AG08395 (cell line): ENCODE measurements at regions not wholly inside any gene's neighbourhood (a gene's known extent, or its start where the extent isn't known, plus 50 kb on each side); places are given as distances from the start of the nearest gene placed in this dataset.

Experiments
- DNase-seq: peaks from one replicate; pipeline ENCODE4 v3.0.0; 2012; ENCODE audit warnings: mixed read lengths, low spot score

GRCh38 chr4:14883166-14883565 is 119.1 kb upstream of the CPEB2 start:
- no peak for DNase-seq

- DNase-seq: no peak
These were observed 118.6 kb upstream of the CPEB2 start for GRCh38 chr4:14883661-14884060.

GRCh38 chr4:14887842-14888433 is 114.3 kb upstream of the CPEB2 start:
- DNase-seq: no peak

- no peak for DNase-seq
These were observed 113.3 kb upstream of the CPEB2 start for GRCh38 chr4:14888790-14889572.

GRCh38 chr4:14892563-14892962 is 109.7 kb upstream of the CPEB2 start:
- no peak for DNase-seq

GRCh38 chr4:14893713-14894112 is 108.6 kb upstream of the CPEB2 start:
- DNase-seq: no peak

GRCh38 chr4:14894392-14895292 is 107.6 kb upstream of the CPEB2 start:
- DNase-seq: no peak

- no peak for DNase-seq
These were observed 105.6 kb upstream of the CPEB2 start for GRCh38 chr4:14896656-14897175.

GRCh38 chr4:14897217-14897616 is 105.1 kb upstream of the CPEB2 start:
- DNase-seq: no peak

- no peak for DNase-seq
These were observed 103.3 kb upstream of the CPEB2 start for GRCh38 chr4:14898989-14899388.

GRCh38 chr4:14902342-14902741 is 99.9 kb upstream of the CPEB2 start:
- DNase-seq: no peak

GRCh38 chr4:14903321-14903720 is 99.0 kb upstream of the CPEB2 start:
- no peak for DNase-seq

GRCh38 chr4:14906805-14907204 is 95.5 kb upstream of the CPEB2 start:
- DNase-seq: no peak

- no peak for DNase-seq
These were observed 93.6 kb upstream of the CPEB2 start for GRCh38 chr4:14908635-14909034.

GRCh38 chr4:14910411-14910810 is 91.9 kb upstream of the CPEB2 start:
- no peak for DNase-seq

GRCh38 chr4:14912426-14912825 is 89.9 kb upstream of the CPEB2 start:
- DNase-seq: no peak

GRCh38 chr4:14915018-14915417 is 87.3 kb upstream of the CPEB2 start:
- no peak for DNase-seq

GRCh38 chr4:14916554-14917297 is 85.6 kb upstream of the CPEB2 start:
- peak; percentile 56 for DNase-seq

- DNase-seq: no peak
These were observed 85.0 kb upstream of the CPEB2 start for GRCh38 chr4:14917298-14917633.

- no peak for DNase-seq
These were observed 83.9 kb upstream of the CPEB2 start for GRCh38 chr4:14918336-14918735.

- DNase-seq: no peak
These were observed 82.5 kb upstream of the CPEB2 start for GRCh38 chr4:14919785-14920184.

- DNase-seq: no peak
These were observed 82.0 kb upstream of the CPEB2 start for GRCh38 chr4:14920237-14920636.
